A549 (cell line): ENCODE measurements at regions not wholly inside any gene's neighbourhood (a gene's known extent, or its start where the extent isn't known, plus 50 kb on each side); places are given as distances from the start of the nearest gene placed in this dataset.

Experiments used
- ATAC-seq, 2 experiments: fragments of 200-7000 bp in 1 of 2; fragments of >200 bp in 1 of 2; cut with Nextera tagmentation in 1 of 2; cut with Tn5 transposase in 1 of 2; 3 replicates each; pipeline versions ENCODE4 v1.8.0 to v1.9.1; 2018 to 2020; ENCODE audit warnings: mild to moderate bottlenecking in 1 of 2, moderate library complexity in 1 of 2
- CTCF ChIA-PET: fragments of 300-600 bp; sonication (Branson Sonifier 250); formaldehyde crosslinking; extraction: SDS; loops from one replicate; lab custom pipeline; 2021; ENCODE audit warnings: antibody characterized with exemption, inconsistent platforms; lab: Yijun Ruan, JAX
- POLR2A ChIA-PET: fragments of 350-600 bp; formaldehyde crosslinking; extraction: SDS; loops from one replicate; lab custom pipeline; 2021; ENCODE audit warnings: antibody characterized with exemption, inconsistent platforms; lab: Yijun Ruan, JAX
- DNase-seq, 2 experiments: peaks; one replicate each; pipeline versions ENCODE4 v3.0.0 to v3.0.0-alpha.2; 2011 to 2016; ENCODE audit warnings: low read depth in 1 of 2, low spot score in 1 of 2
- FAIRE-seq: peaks from 2 replicates; lab custom pipeline; 2011; peaks lifted over from hg19 to GRCh38; lab: Jason Lieb, UNC
- H3K27ac ChIP-seq, 2 experiments: fragments of >200 bp; sonication (Bioruptor Twin); formaldehyde crosslinking; 3 replicates each; pipeline ENCODE4 v1.5.1; 2016 to 2017
- H3K4me1 ChIP-seq: fragments of >200 bp; sonication (Bioruptor Twin); formaldehyde crosslinking; 3 replicates; pipeline ENCODE4 v1.6.1; 2016
- H3K4me2 ChIP-seq: fragments of >200 bp; sonication (Bioruptor Twin); formaldehyde crosslinking; 3 replicates; pipeline ENCODE4 v1.6.1; 2016
- H3K4me3 ChIP-seq: fragments of >200 bp; sonication (Bioruptor Twin); formaldehyde crosslinking; 3 replicates; pipeline ENCODE4 v1.5.1; 2016
- H3K9me3 ChIP-seq: fragments of >200 bp; sonication (Bioruptor Twin); formaldehyde crosslinking; 3 replicates; pipeline ENCODE4 v1.6.1; 2016
- CBX8 ChIP-seq: fragments of 200-600 bp; sonication (generic); IDR thresholded peaks from 2 replicates; pipeline ENCODE4 v1.6.1; 2016
- E2F6 ChIP-seq: IDR thresholded peaks from 2 replicates; pipeline ENCODE4 v1.6.1; 2012; ENCODE audit warnings: low read depth, borderline replicate concordance
- EHF ChIP-seq: fragments of 250-450 bp; sonication (Bioruptor Pico); IDR thresholded peaks from 2 replicates; pipeline ENCODE4 v1.5.0; 2020; ENCODE audit warnings: mild to moderate bottlenecking
- FOSL2 ChIP-seq, 2 experiments: fragments of 450-650 bp in 1 of 2; fragments of >200 bp in 1 of 2; sonication (Bioruptor Twin) in 1 of 2; formaldehyde crosslinking; IDR thresholded peaks; 2 replicates each; pipeline versions ENCODE4 v1.5.0 to v1.6.1; 2016 to 2020; ENCODE audit warnings: mild to moderate bottlenecking in 1 of 2, moderate library complexity in 1 of 2
- GATA3 ChIP-seq: IDR thresholded peaks from 2 replicates; pipeline ENCODE4 v1.6.1; 2012; ENCODE audit warnings: borderline replicate concordance
- HMGXB4 ChIP-seq: fragments of 250-450 bp; sonication (Bioruptor Pico); IDR thresholded peaks from 2 replicates; pipeline ENCODE4 v1.5.0; 2021; ENCODE audit warnings: mild to moderate bottlenecking, moderate library complexity, borderline replicate concordance
- HOXA7 ChIP-seq: fragments of 250-450 bp; sonication (Bioruptor Pico); IDR thresholded peaks from 2 replicates; pipeline ENCODE4 v1.5.0; 2020; ENCODE audit warnings: mild to moderate bottlenecking, moderate library complexity
- HOXB5 ChIP-seq: fragments of 250-450 bp; sonication (Bioruptor Pico); IDR thresholded peaks from 2 replicates; pipeline ENCODE4 v1.5.0; 2020; ENCODE audit warnings: mild to moderate bottlenecking, moderate library complexity
- JUN ChIP-seq, 2 experiments: fragments of >200 bp; sonication (Bioruptor Twin); formaldehyde crosslinking; IDR thresholded peaks; 2 replicates in 1 of 2; 3 replicates in 1 of 2; pipeline ENCODE4 v1.6.1; 2016 to 2017
- KDM1A ChIP-seq: fragments of 200-600 bp; sonication (generic); IDR thresholded peaks from 2 replicates; pipeline ENCODE4 v1.6.1; 2016; ENCODE audit warnings: low read depth, mild to moderate bottlenecking
- KDM5A ChIP-seq: fragments of 200-600 bp; sonication (generic); IDR thresholded peaks from 2 replicates; pipeline ENCODE4 v1.6.1; 2016; ENCODE audit warnings: antibody characterized with exemption, mild to moderate bottlenecking
- MYC ChIP-seq: IDR thresholded peaks from 2 replicates; pipeline ENCODE4 v1.6.1; 2012; ENCODE audit warnings: mild to moderate bottlenecking, inconsistent platforms, low read length, improper control_type of control experiment, borderline replicate concordance
- PBX3 ChIP-seq: IDR thresholded peaks from 2 replicates; pipeline ENCODE4 v1.6.1; 2012
- POLR2A ChIP-seq: IDR thresholded peaks from 2 replicates; pipeline ENCODE4 v1.6.1; 2012; ENCODE audit warnings: mild to moderate bottlenecking, low read length
- POLR2AphosphoS2 ChIP-seq: conservative IDR thresholded peaks from 2 replicates; pipeline ENCODE4 v1.6.1; 2012; ENCODE audit warnings: low read length, improper control_type of control experiment, inconsistent platforms
- RAD21 ChIP-seq, 2 experiments: fragments of >200 bp in 1 of 2; sonication (Bioruptor Twin) in 1 of 2; formaldehyde crosslinking in 1 of 2; IDR thresholded peaks in 1 of 2; conservative IDR thresholded peaks in 1 of 2; 2 replicates in 1 of 2; 3 replicates in 1 of 2; pipeline ENCODE4 v1.6.1; 2012 to 2018; ENCODE audit warnings: inconsistent platforms in 1 of 2
- RFX5 ChIP-seq: fragments of 450-650 bp; IDR thresholded peaks from 2 replicates; pipeline ENCODE4 v1.7.1; 2014; ENCODE audit warnings: antibody characterized with exemption, mild to moderate bottlenecking, moderate library complexity
- SMC3 ChIP-seq: fragments of >200 bp; sonication (Bioruptor Twin); formaldehyde crosslinking; IDR thresholded peaks from 3 replicates; pipeline ENCODE4 v1.6.1; 2018; ENCODE audit warnings: inconsistent platforms
- TFCP2L1 ChIP-seq: fragments of 250-450 bp; sonication (Bioruptor Pico); IDR thresholded peaks from 2 replicates; pipeline ENCODE4 v1.5.0; 2021; ENCODE audit warnings: mild to moderate bottlenecking
- ZFP36 ChIP-seq: fragments of 450-650 bp; IDR thresholded peaks from 2 replicates; pipeline ENCODE4 v1.6.1; 2014; ENCODE audit warnings: borderline replicate concordance; ENCODE audit not compliant: partially characterized antibody
- WGBS: methylation state at CpG from one replicate; pipeline ENCODE4 v1.1.6; 2017; ENCODE audit errors: missing lambda C conversion rate; 5-methylcytosine and 5-hydroxymethylcytosine counted together
- TF ChIP-seq, protein P1 (sequence below): fragments of >200 bp; sonication (Bioruptor Twin); formaldehyde crosslinking; IDR thresholded peaks from 3 replicates; pipeline ENCODE4 v1.5.1; 2016
- TF ChIP-seq, protein P2 (sequence below): fragments of 200-600 bp; sonication (generic); IDR thresholded peaks from 2 replicates; pipeline ENCODE4 v1.6.1; 2016; ENCODE audit warnings: antibody characterized with exemption, mild to moderate bottlenecking, moderate library complexity

GRCh38 chr6:19454001-19454720 lies 383.0 kb upstream of the ID4 start:
- 12% methylated on average over 3 of the region's 3 CpGs for WGBS
- ATAC-seq = peak in 1 of 2 experiments; percentile 30; a peak in 1 of 6 replicates
- no peak for FAIRE-seq
- Histone ChIP-seq H3K27ac (peak overlapping the region in 1 of 2 experiments; percentile 8; a peak in 1 of 6 replicates), H3K4me2 (peak overlapping the region; percentile 56), H3K4me3 (no peak overlapping the region), H3K4me1 (peaks cover 19% of the 10 kb centered on the region; the same call in 2 of the 3 replicates), H3K9me3 (no peaks in the 10 kb centered on the region)
- no peak for DNase-seq
- POLR2A ChIA-PET = no interaction called here
- TF ChIP-seq PBX3 (no peak), SMC3 (no peak), GATA3 (no peak), KDM1A (no peak), RFX5 (no peak), HMGXB4 (CRISPR knock-in tag) (no peak), FOSL2 (IDR thresholded peaks at IDR 0.05) (no peak), FOSL2 (CRISPR knock-in tag; IDR thresholded peaks at IDR 0.05) (no peak), KDM5A (no peak), HOXA7 (no peak), RAD21 (conservative IDR thresholded peaks at IDR 0.05 in 1 of 2, IDR thresholded peaks at IDR 0.05 in 1 of 2) (no peak)
- TF ChIP-seq, protein P1, sequence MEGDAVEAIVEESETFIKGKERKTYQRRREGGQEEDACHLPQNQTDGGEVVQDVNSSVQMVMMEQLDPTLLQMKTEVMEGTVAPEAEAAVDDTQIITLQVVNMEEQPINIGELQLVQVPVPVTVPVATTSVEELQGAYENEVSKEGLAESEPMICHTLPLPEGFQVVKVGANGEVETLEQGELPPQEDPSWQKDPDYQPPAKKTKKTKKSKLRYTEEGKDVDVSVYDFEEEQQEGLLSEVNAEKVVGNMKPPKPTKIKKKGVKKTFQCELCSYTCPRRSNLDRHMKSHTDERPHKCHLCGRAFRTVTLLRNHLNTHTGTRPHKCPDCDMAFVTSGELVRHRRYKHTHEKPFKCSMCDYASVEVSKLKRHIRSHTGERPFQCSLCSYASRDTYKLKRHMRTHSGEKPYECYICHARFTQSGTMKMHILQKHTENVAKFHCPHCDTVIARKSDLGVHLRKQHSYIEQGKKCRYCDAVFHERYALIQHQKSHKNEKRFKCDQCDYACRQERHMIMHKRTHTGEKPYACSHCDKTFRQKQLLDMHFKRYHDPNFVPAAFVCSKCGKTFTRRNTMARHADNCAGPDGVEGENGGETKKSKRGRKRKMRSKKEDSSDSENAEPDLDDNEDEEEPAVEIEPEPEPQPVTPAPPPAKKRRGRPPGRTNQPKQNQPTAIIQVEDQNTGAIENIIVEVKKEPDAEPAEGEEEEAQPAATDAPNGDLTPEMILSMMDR = no peak
- CTCF ChIA-PET = no interaction called here

DNA sequence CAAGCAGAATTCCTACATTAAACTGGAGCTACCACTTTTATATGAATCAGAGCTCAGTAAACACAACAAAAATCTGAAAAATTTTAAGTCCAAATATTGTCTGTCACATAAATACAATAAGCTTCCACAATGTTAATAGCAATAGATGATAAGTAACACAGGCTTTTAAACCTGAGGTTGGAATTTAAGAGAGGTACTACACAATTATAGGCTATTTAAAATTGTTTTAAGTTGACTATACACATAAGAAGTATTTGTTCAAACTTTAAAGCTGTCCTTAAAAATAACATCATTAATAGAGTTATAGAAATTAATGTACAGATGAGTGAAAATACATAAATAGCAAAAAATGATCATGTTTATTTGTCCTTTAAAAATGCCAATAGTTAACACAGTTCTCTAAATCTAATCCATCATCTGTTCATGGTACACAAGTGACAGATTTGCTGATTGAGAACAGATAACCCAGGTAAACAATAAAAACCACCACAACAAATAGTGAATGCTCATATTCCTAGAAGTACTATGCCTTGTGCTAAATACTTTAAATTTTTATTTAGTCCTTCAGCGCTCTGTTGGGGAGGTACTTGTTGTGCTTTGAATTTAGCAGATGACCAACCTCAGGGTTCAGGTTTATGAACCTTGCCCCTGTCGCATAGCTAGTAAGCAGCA lies 382.3 kb upstream of the ID4 start:
- WGBS = 74% methylated on average over 2 of the region's 2 CpGs
- FAIRE-seq (no peak), ATAC-seq (peak in 1 of 2 experiments; percentile 51; a peak in 2 of 6 replicates), DNase-seq (no peak)
- CTCF ChIA-PET = no interaction called here
- POLR2A ChIA-PET = no interaction called here
- H3K4me2 ChIP-seq = peak overlapping the region; percentile 56
- no peak overlapping the region for H3K4me3 ChIP-seq
- peaks cover 19% of the 10 kb centered on the region; the same call in 2 of the 3 replicates for H3K4me1 ChIP-seq
- TF ChIP-seq MYC (no peak), GATA3 (peak; percentile 42; the same call in 1 of the 2 replicates), RAD21 (conservative IDR thresholded peaks at IDR 0.05 in 1 of 2, IDR thresholded peaks at IDR 0.05 in 1 of 2) (no peak), TFCP2L1 (CRISPR knock-in tag) (no peak)
- H3K9me3 ChIP-seq = no peaks in the 10 kb centered on the region
- H3K27ac ChIP-seq = 0 out of 6 replicates have a peak overlapping the region, but pooled peaks have one; percentile 11 to 16

- H3K27ac ChIP-seq = peak overlapping the region in 1 of 2 experiments; percentile 43; a peak in 2 of 6 replicates
- 100% methylated on average over 2 of the region's 2 CpGs for WGBS
- CTCF ChIA-PET = no interaction called here
- H3K4me1 ChIP-seq = peaks cover 18% of the 10 kb centered on the region
- H3K4me3 ChIP-seq = no peak overlapping the region
- no peaks in the 10 kb centered on the region for H3K9me3 ChIP-seq
- H3K4me2 ChIP-seq = no peak overlapping the region
- FAIRE-seq (no peak), DNase-seq (no peak), ATAC-seq (no peak)
- POLR2A ChIA-PET = no interaction called here
- TF ChIP-seq MYC = no peak
- no peak for TF ChIP-seq ZFP36
- no peak for TF ChIP-seq EHF (CRISPR knock-in tag)
- TF ChIP-seq, protein P2, sequence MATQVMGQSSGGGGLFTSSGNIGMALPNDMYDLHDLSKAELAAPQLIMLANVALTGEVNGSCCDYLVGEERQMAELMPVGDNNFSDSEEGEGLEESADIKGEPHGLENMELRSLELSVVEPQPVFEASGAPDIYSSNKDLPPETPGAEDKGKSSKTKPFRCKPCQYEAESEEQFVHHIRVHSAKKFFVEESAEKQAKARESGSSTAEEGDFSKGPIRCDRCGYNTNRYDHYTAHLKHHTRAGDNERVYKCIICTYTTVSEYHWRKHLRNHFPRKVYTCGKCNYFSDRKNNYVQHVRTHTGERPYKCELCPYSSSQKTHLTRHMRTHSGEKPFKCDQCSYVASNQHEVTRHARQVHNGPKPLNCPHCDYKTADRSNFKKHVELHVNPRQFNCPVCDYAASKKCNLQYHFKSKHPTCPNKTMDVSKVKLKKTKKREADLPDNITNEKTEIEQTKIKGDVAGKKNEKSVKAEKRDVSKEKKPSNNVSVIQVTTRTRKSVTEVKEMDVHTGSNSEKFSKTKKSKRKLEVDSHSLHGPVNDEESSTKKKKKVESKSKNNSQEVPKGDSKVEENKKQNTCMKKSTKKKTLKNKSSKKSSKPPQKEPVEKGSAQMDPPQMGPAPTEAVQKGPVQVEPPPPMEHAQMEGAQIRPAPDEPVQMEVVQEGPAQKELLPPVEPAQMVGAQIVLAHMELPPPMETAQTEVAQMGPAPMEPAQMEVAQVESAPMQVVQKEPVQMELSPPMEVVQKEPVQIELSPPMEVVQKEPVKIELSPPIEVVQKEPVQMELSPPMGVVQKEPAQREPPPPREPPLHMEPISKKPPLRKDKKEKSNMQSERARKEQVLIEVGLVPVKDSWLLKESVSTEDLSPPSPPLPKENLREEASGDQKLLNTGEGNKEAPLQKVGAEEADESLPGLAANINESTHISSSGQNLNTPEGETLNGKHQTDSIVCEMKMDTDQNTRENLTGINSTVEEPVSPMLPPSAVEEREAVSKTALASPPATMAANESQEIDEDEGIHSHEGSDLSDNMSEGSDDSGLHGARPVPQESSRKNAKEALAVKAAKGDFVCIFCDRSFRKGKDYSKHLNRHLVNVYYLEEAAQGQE = no peak
- no peak for TF ChIP-seq HOXB5 (CRISPR knock-in tag)
- no peak for TF ChIP-seq POLR2A
- no peak for TF ChIP-seq POLR2AphosphoS2
- no peak for TF ChIP-seq E2F6
- TF ChIP-seq CBX8 = no peak
- TF ChIP-seq JUN (IDR thresholded peaks at IDR 0.05) = no peak
Observed at GRCh38 chr6:19463250-19463649, 373.9 kb upstream of the ID4 start.
